SK-N-MC (cell line): ENCODE measurements at regions not wholly inside any gene's neighbourhood (a gene's known extent, or its start where the extent isn't known, plus 50 kb on each side); places are given as distances from the start of the nearest gene placed in this dataset.
"Not testable (repeated sequence)": the region's sequence is repeated elsewhere in the genome, so short reads cannot be mapped to it uniquely, and the experiment has no call there.

ENCODE experiments used
- DNase-seq: peaks from one replicate; pipeline ENCODE4 v3.0.0-alpha.2; 2011; ENCODE audit warnings: low read depth, low spot score
- H3K27ac ChIP-seq: fragments of 200-600 bp; sonication (generic); 2 replicates; pipeline ENCODE4 v1.5.1; 2016; ENCODE audit warnings: mixed run types
- H3K36me3 ChIP-seq: fragments of 200-600 bp; sonication (generic); 2 replicates; pipeline ENCODE4 v1.6.1; 2017; ENCODE audit warnings: antibody characterized with exemption, low read length, mixed read lengths; ENCODE audit not compliant: insufficient read depth
- H3K4me3 ChIP-seq: fragments of 200-600 bp; sonication (generic); 2 replicates; pipeline ENCODE4 v1.5.1; 2016
- H3K9ac ChIP-seq: fragments of 200-600 bp; sonication (generic); 2 replicates; pipeline ENCODE4 v1.8.0; 2017; ENCODE audit warnings: mixed run types, mixed read lengths; ENCODE audit not compliant: insufficient read length
- H3K9me3 ChIP-seq: fragments of 200-600 bp; sonication (generic); 2 replicates; pipeline ENCODE4 v1.6.1; 2017; ENCODE audit warnings: low read depth, mild to moderate bottlenecking, antibody characterized with exemption, low read length, moderate library complexity, mixed read lengths
- EZH2 ChIP-seq: fragments of 200-600 bp; sonication (generic); IDR thresholded peaks from one replicate; pipeline ENCODE4 v1.6.1; 2017; ENCODE audit warnings: antibody characterized with exemption
- FOXP2 ChIP-seq: optimal IDR thresholded peaks from 2 replicates; pipeline ENCODE3; 2011; ENCODE audit warnings: mild to moderate bottlenecking, moderate library complexity; ENCODE audit not compliant: insufficient read depth; ENCODE audit errors: extremely low read length, control extremely low read depth
- POLR2AphosphoS5 ChIP-seq: IDR thresholded peaks from 2 replicates; pipeline ENCODE4 v1.6.1; 2012; ENCODE audit warnings: mild to moderate bottlenecking, low read depth, low read length, borderline replicate concordance

GRCh38 chr18:30806823-30807222, 235.7 kb downstream of the DSC3 start:
- Histone ChIP-seq H3K9me3 (no peaks in the 10 kb centered on the region), H3K4me3 (no peak overlapping the region), H3K27ac (no peak overlapping the region), H3K36me3 (no peaks in the 10 kb centered on the region), H3K9ac (no peak overlapping the region)
- DNase-seq, result no peak
- no peak for TF ChIP-seq FOXP2
- no peak for TF ChIP-seq EZH2
- TF ChIP-seq POLR2AphosphoS5, result no peak

GRCh38 chr18:30800800-30801199, 241.7 kb downstream of the DSC3 start:
- no peak overlapping the region for H3K27ac ChIP-seq
- DNase-seq, result no peak
- TF ChIP-seq FOXP2, result no peak
- TF ChIP-seq EZH2, result no peak
- no peak for TF ChIP-seq POLR2AphosphoS5
- H3K4me3 ChIP-seq, result no peak overlapping the region
- H3K9me3 ChIP-seq, result no peaks in the 10 kb centered on the region
- H3K36me3 ChIP-seq, result no peaks in the 10 kb centered on the region
- H3K9ac ChIP-seq, result no peak overlapping the region

DNA sequence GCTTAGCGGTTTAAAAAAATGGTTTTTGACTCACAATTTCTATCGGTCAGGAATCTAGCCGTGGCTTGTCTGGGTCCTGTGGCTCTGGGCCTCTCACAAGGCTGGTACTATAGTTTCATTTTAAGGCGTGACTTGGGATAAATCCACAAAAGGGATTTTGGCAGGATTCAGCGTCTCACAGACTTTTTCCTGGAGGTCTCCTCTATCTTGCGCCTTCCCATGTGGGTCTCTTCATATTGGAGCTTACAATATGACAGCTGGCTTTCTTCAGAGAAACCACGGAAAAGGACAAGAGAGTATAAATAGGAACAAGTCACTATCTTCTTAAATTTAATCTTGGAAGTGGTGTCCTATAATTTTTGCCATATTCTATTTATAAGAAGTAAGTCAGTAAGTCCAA, 250.5 kb downstream of the DSC3 start:
- TF ChIP-seq POLR2AphosphoS5, result no peak
- no peak for TF ChIP-seq FOXP2
- TF ChIP-seq EZH2, result no peak
- no peak overlapping the region for H3K9ac ChIP-seq
- H3K9me3 ChIP-seq, result no peaks in the 10 kb centered on the region
- no peak for DNase-seq
- no peak overlapping the region for H3K4me3 ChIP-seq
- no peaks in the 10 kb centered on the region for H3K36me3 ChIP-seq
- H3K27ac ChIP-seq, result no peak overlapping the region

DNA sequence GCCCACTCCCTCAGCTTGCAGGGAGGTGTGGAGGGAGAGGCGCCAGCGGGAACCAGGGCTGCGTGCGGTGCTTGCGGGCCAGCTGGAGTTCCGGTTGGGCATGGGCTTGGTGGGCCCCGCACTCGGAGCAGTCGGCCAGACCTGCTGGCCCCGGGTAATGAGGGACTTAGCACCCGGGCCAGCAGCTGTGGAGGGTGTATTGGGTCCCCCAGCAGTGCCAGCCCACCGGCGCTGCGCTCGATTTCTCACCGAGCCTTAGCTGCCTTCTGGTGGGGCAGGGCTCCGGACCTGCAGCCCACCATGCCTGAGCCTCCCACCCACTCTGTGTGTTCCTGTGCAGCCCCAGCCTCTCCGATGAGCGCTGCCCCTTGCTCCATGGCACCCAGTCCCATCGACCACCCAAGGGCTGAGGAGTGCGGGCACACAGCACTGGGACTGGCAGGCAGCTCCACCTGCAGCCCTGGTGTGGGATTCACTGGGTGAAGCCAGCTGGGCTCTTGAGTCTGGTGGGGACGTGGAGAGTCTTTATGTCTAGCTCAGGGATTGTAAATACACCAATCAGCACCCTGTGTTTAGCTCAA, 254.0 kb downstream of the DSC3 start:
- not testable (repeated sequence) for H3K27ac ChIP-seq, H3K9ac ChIP-seq, H3K36me3 ChIP-seq, DNase-seq, H3K4me3 ChIP-seq, H3K9me3 ChIP-seq

- Histone ChIP-seq H3K9me3 (no peaks in the 10 kb centered on the region), H3K27ac (no peak overlapping the region), H3K4me3 (no peak overlapping the region), H3K9ac (no peak overlapping the region), H3K36me3 (no peaks in the 10 kb centered on the region)
- no peak for DNase-seq
- TF ChIP-seq FOXP2 (no peak), EZH2 (no peak), POLR2AphosphoS5 (no peak)
These were observed 255.1 kb downstream of the DSC3 start for GRCh38 chr18:30787410-30787809.

GRCh38 chr18:30781601-30782000, 260.9 kb downstream of the DSC3 start:
- H3K27ac ChIP-seq, result no peak overlapping the region
- H3K36me3 ChIP-seq, result no peaks in the 10 kb centered on the region
- TF ChIP-seq FOXP2 (no peak), EZH2 (no peak), POLR2AphosphoS5 (no peak)
- DNase-seq, result no peak
- H3K9me3 ChIP-seq, result no peaks in the 10 kb centered on the region
- H3K9ac ChIP-seq, result no peak overlapping the region
- no peak overlapping the region for H3K4me3 ChIP-seq

- no peaks in the 10 kb centered on the region for H3K9me3 ChIP-seq
- TF ChIP-seq EZH2 (no peak), POLR2AphosphoS5 (no peak), FOXP2 (no peak)
- H3K9ac ChIP-seq, result no peak overlapping the region
- no peak overlapping the region for H3K4me3 ChIP-seq
- no peaks in the 10 kb centered on the region for H3K36me3 ChIP-seq
- H3K27ac ChIP-seq, result no peak overlapping the region
- DNase-seq, result no peak
These were observed 266.9 kb downstream of the DSC3 start for GRCh38 chr18:30775629-30776028.

- not testable (repeated sequence) for DNase-seq, H3K36me3 ChIP-seq, H3K9me3 ChIP-seq, H3K9ac ChIP-seq, H3K4me3 ChIP-seq, H3K27ac ChIP-seq
These were observed 270.4 kb downstream of the DSC3 start for GRCh38 chr18:30772170-30772569.

DNA sequence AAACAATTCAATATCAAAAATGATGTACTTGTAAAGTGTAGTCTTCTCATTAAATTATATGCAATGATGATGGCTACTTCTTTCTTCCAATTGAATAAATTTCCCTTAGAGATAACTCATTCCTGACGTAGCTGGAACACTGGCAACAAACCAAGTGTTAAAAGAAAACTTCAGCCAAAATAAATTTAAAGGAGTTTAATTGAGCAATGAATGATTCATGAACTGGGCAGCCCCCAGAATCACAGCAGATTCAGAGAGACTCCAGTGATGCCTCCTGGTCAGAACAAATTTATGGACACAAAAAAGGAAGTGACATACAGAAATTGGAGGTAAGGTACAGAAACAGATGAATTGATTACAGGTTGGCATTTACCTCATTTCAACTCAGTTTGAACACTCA, 276.5 kb downstream of the DSC3 start:
- TF ChIP-seq EZH2 (no peak), FOXP2 (no peak), POLR2AphosphoS5 (no peak)
- no peak for DNase-seq
- H3K27ac ChIP-seq, result no peak overlapping the region
- H3K4me3 ChIP-seq, result no peak overlapping the region
- H3K9me3 ChIP-seq, result no peaks in the 10 kb centered on the region
- no peak overlapping the region for H3K9ac ChIP-seq
- H3K36me3 ChIP-seq, result no peaks in the 10 kb centered on the region

GRCh38 chr18:30765247-30765646, 277.3 kb downstream of the DSC3 start:
- Histone ChIP-seq H3K9me3 (no peaks in the 10 kb centered on the region), H3K9ac (no peak overlapping the region), H3K4me3 (no peak overlapping the region), H3K36me3 (no peaks in the 10 kb centered on the region), H3K27ac (no peak overlapping the region)
- TF ChIP-seq EZH2 (no peak), FOXP2 (no peak), POLR2AphosphoS5 (no peak)
- DNase-seq, result no peak
